GM18867 (cell line): ENCODE measurements at regions not wholly inside any gene's neighbourhood (a gene's known extent, or its start where the extent isn't known, plus 50 kb on each side); places are given as distances from the start of the nearest gene placed in this dataset.
"Not testable (repeated sequence)": the region's sequence is repeated elsewhere in the genome, so short reads cannot be mapped to it uniquely, and the experiment has no call there.

Experiments used
- ATAC-seq: cut with Tn5 transposase; IDR thresholded peaks from one replicate; pipeline ENCODE4 v1.9.1; 2021; ENCODE audit warnings: mild to moderate bottlenecking, moderate library complexity; ENCODE audit not compliant: unreplicated experiment

- no peak for ATAC-seq
Observed at GRCh38 chr9:26176628-26177027, 498.4 kb upstream of the TUSC1 start.

- no peak for ATAC-seq
Observed at GRCh38 chr9:26175264-26175663, 497.0 kb upstream of the TUSC1 start.

DNA sequence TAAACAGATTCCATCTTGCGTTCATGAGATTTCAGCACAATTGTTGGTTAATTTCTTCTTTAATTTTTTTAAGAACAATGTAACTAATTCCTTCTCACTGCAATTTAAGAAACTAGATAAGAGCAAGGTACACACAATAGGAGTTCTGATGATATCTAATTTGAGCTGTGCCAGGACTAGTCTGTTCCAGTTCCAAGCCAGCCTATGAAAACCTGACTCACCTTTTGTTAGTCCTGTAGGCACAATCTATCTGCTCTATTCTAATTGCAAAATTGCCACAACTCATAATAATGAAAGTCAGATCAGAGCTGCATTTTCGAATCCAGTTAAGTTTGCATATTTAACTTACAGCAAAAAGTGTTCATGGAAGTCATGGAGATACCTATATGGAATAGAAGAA lies 494.1 kb upstream of the TUSC1 start:
- no peak for ATAC-seq

DNA sequence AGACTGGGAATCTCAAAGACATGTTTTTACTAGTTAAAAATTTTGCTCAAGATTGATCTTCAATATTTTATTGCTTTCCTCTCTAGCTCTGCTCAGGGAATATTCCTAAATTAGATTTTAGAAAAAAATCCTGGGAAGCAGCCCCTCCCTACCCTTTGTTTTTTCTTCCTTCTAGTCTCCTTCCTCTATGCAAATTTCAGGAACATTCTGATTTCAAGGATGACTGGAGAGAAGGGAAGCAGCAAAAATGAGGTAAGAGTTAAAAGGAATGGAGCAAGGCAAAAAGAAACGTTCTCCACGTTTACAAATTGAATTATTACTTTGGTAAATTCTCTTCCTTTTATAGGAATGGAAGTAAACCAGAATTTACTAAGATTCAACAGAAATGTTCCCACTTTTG lies 493.4 kb upstream of the TUSC1 start:
- ATAC-seq = no peak

- ATAC-seq = no peak
Observed at GRCh38 chr9:26170190-26170589, 491.9 kb upstream of the TUSC1 start.

DNA sequence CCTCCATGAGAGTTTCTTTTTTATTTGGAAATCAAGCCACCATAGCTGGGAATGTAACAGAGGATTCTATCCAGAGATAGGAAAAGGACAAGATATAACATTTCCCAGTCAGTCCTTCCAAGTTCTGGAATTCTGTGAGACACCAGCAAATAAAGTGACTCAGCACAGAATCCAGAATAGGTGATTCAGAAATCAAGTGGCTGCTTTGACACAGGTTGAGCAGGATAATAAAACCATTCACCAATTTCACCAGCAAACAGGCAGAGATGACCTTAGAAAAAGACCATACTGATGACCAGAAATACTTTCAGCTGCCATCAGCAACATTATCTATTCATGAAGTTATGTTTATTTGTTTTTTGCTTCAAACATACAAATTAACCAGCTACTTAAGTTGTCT lies 491.5 kb upstream of the TUSC1 start:
- no peak for ATAC-seq

- ATAC-seq = no peak
Observed at GRCh38 chr9:26166537-26166936, 488.3 kb upstream of the TUSC1 start.

DNA sequence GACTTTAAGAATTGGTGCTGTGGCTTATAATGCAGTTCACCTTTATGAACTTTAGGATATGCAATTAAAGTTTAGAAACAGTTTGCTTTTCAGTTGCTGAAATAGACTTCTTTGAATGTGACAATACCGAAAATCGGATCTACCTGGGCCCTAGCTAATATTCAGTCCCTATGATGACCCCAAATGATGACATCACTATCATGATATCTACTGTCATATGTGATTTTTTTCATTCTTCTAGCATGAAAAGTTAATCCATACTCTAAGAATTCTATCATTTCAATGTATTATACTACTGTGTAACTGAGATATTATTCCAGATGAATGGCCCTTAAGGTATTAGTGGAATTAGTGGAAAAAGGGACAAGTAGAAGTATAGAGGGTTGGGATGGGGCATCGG lies 487.2 kb upstream of the TUSC1 start:
- no peak for ATAC-seq

- ATAC-seq = no peak
Observed at GRCh38 chr9:26163931-26164330, 485.7 kb upstream of the TUSC1 start.

DNA sequence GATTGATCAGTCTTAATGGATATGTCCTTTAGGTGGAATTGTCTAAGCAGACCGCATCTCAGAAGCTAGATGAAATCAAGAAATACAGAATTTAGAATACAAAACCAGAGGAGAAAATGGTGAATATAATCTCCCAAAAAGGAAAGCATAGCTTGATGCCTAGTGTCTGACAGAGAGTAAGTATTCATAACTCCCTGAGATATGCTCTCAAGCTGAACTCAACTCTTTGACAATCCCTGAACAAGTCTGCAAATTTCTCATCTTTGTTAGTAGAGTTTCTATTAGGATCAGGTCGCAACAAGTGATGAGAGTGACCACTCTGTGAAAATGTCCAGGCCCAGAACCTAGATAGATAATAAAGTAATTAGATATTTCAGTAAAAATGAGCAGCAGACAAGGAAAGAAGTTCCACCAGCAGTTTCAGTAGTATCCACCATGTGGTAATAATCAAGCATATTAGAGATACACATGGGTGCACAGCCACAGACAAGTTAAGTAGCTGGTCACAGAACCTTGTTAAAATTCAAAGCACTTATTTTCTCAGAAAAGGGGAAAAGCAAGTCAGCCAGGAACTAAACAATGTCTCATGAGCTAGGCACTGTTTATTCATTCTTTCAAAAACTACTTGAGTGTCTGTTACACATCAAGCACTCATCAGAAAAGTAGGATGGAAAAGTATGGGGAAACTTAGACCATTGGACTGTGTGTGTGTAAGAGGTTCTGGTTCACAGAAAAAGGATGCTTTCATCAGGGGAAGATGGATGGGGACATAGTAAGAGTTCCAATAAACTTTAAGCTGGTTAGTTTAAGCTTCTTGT lies 481.5 kb upstream of the TUSC1 start:
- ATAC-seq = no peak

DNA sequence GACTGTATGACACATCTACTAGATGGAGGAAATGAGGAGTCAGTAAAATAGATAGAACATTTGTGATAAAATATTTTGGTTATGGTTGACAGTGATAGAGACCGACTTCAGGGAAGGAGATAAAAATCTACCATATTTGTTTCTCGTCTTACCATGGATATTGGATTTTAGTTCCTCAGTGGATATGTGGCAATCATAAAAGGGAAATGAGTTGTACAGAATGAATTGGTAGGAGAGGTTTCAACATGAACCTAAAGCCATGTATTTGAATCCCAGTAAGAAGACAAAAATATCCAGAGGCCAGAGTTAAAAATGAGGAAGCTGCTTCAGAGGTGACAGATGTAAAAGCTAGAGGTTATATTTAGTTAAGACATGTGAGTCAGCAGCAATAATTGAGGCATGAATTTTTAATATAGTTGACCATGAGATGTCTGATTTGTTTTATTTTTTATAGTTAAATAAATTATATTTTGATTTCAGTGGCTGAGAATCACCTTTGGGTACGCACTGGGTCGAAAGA lies 480.4 kb upstream of the TUSC1 start:
- no peak for ATAC-seq

DNA sequence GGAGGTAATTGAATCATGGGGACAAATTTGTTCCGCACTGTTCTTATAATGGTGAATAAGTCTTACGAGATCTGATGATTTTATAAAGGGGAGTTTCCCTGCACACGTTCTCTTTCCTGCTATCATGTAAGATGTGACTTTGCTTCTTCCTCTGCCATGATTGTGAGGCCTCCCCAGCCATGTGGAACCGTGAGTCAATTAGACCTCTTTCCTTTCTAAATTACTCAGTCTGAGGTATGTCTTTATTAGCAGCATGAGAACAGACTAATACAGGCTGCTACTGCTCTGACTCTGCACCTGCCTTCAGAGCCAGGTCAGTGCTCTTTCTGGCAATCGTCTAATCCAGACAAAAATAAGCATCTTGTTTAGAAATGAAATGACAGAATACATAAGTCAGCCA lies 479.2 kb upstream of the TUSC1 start:
- peak; percentile 64 for ATAC-seq

DNA sequence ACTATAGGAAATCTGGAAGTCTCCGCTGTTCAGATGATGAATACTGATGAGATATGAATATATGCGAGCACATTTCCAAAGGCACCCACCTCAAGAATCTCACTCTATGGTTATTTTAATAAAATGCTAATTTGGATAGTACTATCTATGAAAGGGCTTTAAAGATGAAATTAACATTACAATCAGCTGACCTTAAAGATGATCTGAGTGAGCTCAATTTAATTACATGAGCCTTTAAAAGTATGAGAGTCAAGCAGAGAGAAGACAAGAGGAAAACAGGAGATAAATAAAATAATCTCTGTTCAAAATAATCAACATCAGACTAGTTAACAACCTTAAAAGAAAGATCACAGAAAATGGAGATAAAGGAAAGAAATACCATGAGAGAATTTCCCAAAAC lies 474.1 kb upstream of the TUSC1 start:
- no peak for ATAC-seq

DNA sequence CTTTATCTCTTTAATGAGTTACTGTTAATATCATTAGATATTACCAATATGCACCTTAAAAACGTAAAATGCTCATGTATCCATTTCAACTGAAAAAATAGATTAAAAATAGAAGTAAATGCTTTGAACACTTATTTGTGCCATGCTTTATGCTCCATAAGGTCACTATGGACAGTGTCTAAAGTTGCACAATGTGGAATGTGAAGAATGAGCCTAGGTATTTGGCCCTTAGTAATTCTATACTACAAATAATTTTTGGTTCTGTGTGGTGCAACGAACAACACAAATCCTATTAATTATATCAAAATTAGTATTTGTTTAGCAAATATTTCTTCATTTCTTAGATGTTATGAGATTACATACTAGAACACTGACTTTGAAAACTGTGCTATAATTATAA lies 469.9 kb upstream of the TUSC1 start:
- ATAC-seq = no peak

- ATAC-seq = no peak
Observed at GRCh38 chr9:26145938-26146337, 467.7 kb upstream of the TUSC1 start.

GRCh38 chr9:26142631-26143030 lies 464.4 kb upstream of the TUSC1 start:
- ATAC-seq = no peak

GRCh38 chr9:26142201-26142600 lies 464.0 kb upstream of the TUSC1 start:
- ATAC-seq = no peak

DNA sequence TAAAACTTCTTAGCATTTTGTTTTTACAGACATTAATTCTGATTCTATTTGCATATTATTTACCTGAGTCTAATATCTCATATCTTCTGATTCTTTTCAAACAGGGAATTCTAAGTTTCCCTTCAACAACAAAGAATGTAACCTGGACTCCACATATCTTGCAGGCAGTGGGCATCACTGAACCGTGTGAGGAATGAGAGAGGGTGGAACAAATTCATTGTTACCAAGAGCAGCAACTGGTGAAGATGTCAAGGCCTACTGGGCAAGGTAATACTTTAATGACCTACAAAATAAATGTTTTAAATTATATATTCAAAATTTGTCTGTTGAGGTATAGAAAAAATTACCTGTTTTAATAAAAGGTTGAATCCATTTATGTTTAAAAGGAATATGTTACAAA lies 455.3 kb upstream of the TUSC1 start:
- ATAC-seq = no peak

- no peak for ATAC-seq
Observed at GRCh38 chr9:26132746-26133312, 454.6 kb upstream of the TUSC1 start.

DNA sequence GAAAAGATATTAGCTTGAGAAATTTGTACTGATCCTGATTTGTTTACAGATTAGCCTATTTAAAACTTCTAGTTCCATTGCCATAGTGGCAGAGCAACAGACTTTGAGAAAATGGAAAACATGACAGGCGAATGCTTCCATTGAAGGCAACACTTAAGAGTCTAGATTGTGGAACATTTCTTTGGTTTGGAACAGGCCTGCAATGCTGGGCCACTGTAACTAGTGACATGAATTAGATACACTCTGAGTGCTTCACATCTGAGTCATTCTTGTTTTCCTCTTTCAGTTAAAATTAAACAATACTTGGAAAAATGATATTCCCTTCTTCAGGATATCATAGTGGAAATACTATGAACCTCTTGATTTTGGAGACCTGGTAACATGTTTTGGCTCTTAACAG lies 453.6 kb upstream of the TUSC1 start:
- no peak for ATAC-seq

DNA sequence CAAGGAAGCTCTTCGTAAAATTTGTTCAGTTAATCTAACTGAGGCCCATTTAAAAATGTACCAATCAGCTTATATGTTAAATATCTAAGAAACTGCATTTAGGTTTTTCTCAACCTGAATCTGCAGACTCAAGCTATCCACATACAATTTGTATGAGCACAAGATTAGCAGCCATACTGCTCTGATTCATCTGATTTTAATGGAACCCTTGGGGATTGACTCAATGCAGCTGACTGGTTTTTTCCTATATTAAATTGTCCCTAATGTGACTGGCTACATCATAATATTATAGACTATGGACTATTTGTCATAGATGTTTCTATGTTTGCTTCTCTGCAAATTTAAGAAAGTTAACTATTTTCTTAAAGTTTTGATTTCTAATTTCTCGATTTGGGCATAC lies 451.0 kb upstream of the TUSC1 start:
- ATAC-seq = no peak

- ATAC-seq = no peak
Observed at GRCh38 chr9:26125693-26126092, 447.4 kb upstream of the TUSC1 start.

- ATAC-seq = not testable (repeated sequence)
Observed at GRCh38 chr9:26116085-26116484, 437.8 kb upstream of the TUSC1 start.
